DND-41 (cell line): ENCODE measurements at regions not wholly inside any gene's neighbourhood (a gene's known extent, or its start where the extent isn't known, plus 50 kb on each side); places are given as distances from the start of the nearest gene placed in this dataset.

ENCODE experiments used
- ATAC-seq: fragments of 200-7000 bp; cut with Tn5 transposase; 3 replicates; pipeline ENCODE4 v1.9.1; 2021; ENCODE audit warnings: low read depth; ENCODE audit not compliant: insufficient read depth
- DNase-seq: peaks from one replicate; pipeline ENCODE4 v3.0.0-alpha.2; 2020
- H2AFZ ChIP-seq: 2 replicates; pipeline ENCODE4 v1.6.0; 2012; ENCODE audit warnings: low read depth, low read length
- H3K27ac ChIP-seq: 2 replicates; pipeline ENCODE4 v1.5.1; 2012; ENCODE audit warnings: low read length, inconsistent platforms
- H3K27me3 ChIP-seq: fragments of 200-600 bp; sonication (generic); 2 replicates; pipeline ENCODE4 v1.6.0; 2012; ENCODE audit warnings: low read length, mild to moderate bottlenecking, inconsistent platforms; ENCODE audit not compliant: insufficient read depth, poor library complexity
- H3K36me3 ChIP-seq: 2 replicates; pipeline ENCODE4 v1.5.1; 2012; ENCODE audit warnings: low read length, inconsistent platforms; ENCODE audit not compliant: insufficient read depth
- H3K4me1 ChIP-seq: 2 replicates; pipeline ENCODE4 v1.5.1; 2012; ENCODE audit warnings: mild to moderate bottlenecking, low read length; ENCODE audit not compliant: insufficient read depth
- H3K4me2 ChIP-seq: 2 replicates; pipeline ENCODE4 v1.6.0; 2012; ENCODE audit warnings: mild to moderate bottlenecking, moderate library complexity, low read length, inconsistent platforms; ENCODE audit not compliant: insufficient read depth
- H3K4me3 ChIP-seq, 2 experiments: fragments of 200-600 bp in 1 of 2; shearing (Covaris generic) in 1 of 2; 2 replicates each; pipeline ENCODE4 v1.5.1; 2012 to 2016; ENCODE audit warnings: inconsistent platforms in 2 of 2, low read length in 2 of 2, mild to moderate bottlenecking in 2 of 2, low read depth in 1 of 2, moderate library complexity in 1 of 2
- H3K79me2 ChIP-seq: 2 replicates; pipeline ENCODE4 v1.6.0; 2012; ENCODE audit warnings: low read length, inconsistent platforms; ENCODE audit not compliant: insufficient read depth
- H3K9ac ChIP-seq: 2 replicates; pipeline ENCODE4 v1.6.0; 2012; ENCODE audit warnings: low read depth, mild to moderate bottlenecking, inconsistent platforms, low read length, moderate library complexity
- H3K9me3 ChIP-seq: 2 replicates; pipeline ENCODE4 v1.5.1; 2012; ENCODE audit warnings: low read length, moderate library complexity, mild to moderate bottlenecking, inconsistent platforms; ENCODE audit not compliant: insufficient read depth, severe bottlenecking
- H4K20me1 ChIP-seq: 2 replicates; pipeline ENCODE4 v1.6.0; 2012; ENCODE audit warnings: low read length; ENCODE audit not compliant: insufficient read depth
- EZH2 ChIP-seq: IDR thresholded peaks from 3 replicates; pipeline ENCODE4 v1.6.1; 2012; ENCODE audit warnings: borderline replicate concordance, low read depth, mild to moderate bottlenecking, moderate library complexity, low read length, inconsistent platforms; ENCODE audit not compliant: severe bottlenecking
- TF ChIP-seq, protein P1 (sequence below): IDR thresholded peaks from 2 replicates; pipeline ENCODE4 v1.5.1; 2012; ENCODE audit warnings: borderline replicate concordance, low read length, moderate library complexity, mild to moderate bottlenecking; ENCODE audit not compliant: poor library complexity, severe bottlenecking; ENCODE audit errors: extremely low read depth

DNA sequence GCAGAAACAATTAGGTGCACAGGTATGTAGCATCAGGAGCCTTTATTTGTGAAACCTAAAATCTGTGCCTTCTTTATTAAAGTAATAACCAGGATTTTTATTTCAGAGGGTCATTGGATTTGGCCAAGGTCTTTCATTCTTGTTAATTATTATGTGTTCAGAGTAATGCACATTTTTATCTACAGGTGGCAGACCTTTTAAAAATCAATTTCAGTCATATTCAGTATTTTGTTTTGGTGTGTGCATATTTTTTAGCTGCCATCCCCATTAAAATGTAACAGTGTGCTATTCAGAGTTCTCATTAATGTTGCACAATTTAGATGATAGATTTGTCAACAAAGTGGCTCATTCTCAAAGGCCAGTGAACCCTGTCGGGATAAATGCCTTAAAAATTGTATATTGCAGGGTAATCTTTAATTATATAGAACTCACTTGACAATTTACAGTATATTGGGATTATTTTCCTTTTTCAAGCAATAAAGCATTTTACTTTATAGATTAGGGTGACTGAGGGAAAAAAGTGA is 319.3 kb upstream of the SOX5 start:
- no peak for DNase-seq
- ATAC-seq, result no peak
- TF ChIP-seq EZH2, result no peak
- TF ChIP-seq, protein P1, sequence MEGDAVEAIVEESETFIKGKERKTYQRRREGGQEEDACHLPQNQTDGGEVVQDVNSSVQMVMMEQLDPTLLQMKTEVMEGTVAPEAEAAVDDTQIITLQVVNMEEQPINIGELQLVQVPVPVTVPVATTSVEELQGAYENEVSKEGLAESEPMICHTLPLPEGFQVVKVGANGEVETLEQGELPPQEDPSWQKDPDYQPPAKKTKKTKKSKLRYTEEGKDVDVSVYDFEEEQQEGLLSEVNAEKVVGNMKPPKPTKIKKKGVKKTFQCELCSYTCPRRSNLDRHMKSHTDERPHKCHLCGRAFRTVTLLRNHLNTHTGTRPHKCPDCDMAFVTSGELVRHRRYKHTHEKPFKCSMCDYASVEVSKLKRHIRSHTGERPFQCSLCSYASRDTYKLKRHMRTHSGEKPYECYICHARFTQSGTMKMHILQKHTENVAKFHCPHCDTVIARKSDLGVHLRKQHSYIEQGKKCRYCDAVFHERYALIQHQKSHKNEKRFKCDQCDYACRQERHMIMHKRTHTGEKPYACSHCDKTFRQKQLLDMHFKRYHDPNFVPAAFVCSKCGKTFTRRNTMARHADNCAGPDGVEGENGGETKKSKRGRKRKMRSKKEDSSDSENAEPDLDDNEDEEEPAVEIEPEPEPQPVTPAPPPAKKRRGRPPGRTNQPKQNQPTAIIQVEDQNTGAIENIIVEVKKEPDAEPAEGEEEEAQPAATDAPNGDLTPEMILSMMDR, result no peak

DNA sequence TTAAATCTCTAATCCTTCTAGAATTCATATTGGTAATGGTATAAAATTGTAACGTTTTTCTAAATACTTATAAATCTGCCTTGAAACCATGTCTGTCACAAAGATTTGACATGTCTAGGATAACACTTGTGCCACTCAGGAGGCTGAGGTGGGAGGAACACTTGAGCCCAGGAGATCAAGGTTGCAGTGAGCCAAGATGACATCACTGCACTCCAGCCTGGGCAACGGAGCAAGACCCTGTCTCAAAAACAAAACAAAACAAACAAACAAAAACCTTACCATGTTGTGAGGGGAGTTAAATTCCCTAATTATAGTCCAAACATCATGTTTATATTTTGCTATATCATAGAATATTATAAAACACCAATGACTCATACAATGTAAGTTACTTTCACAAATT is 317.5 kb upstream of the SOX5 start:
- H4K20me1 ChIP-seq, result no peaks in the 10 kb centered on the region
- no peaks in the 10 kb centered on the region for H3K27me3 ChIP-seq
- H3K9ac ChIP-seq, result no peak overlapping the region
- no peak overlapping the region for H3K4me2 ChIP-seq
- no peak overlapping the region for H3K4me3 ChIP-seq
- no peak for DNase-seq
- H3K27ac ChIP-seq, result no peak overlapping the region
- TF ChIP-seq, protein P1, result no peak
- no peaks in the 10 kb centered on the region for H3K9me3 ChIP-seq
- H3K36me3 ChIP-seq, result no peaks in the 10 kb centered on the region
- no peak for ATAC-seq
- H2AFZ ChIP-seq, result no peak overlapping the region
- H3K4me1 ChIP-seq, result no peaks in the 10 kb centered on the region
- H3K79me2 ChIP-seq, result no peaks in the 10 kb centered on the region

More for the DNA sequence above, 319.3 kb upstream of the SOX5 start:
- no peak overlapping the region for H3K27ac ChIP-seq
- no peaks in the 10 kb centered on the region for H3K27me3 ChIP-seq
- H3K4me2 ChIP-seq, result no peak overlapping the region
- H3K79me2 ChIP-seq, result no peaks in the 10 kb centered on the region
- H3K9ac ChIP-seq, result no peak overlapping the region
- no peak overlapping the region for H3K4me3 ChIP-seq
- H3K36me3 ChIP-seq, result no peaks in the 10 kb centered on the region
- H3K9me3 ChIP-seq, result no peaks in the 10 kb centered on the region
- no peak overlapping the region for H2AFZ ChIP-seq
- no peaks in the 10 kb centered on the region for H3K4me1 ChIP-seq
- no peaks in the 10 kb centered on the region for H4K20me1 ChIP-seq

DNA sequence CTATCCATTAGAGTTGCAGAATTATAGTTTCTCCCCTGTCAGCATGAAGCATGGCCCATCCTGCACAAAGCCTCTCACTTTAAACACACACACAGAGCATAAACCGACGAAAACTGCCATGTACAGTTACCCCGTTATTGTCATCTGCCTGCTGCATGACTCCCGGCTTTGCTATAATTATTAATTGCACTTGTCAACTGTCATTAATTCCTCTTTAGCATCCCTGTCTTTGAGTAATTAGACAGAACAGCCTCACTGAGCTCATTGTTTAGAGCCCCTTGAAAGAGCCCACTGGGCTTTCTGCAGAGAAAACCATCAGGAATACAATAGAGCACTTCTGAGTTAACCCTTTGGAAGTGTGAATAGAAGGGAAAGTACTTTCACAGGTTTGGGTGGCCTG is 307.2 kb upstream of the SOX5 start:
- H3K27ac ChIP-seq, result no peak overlapping the region
- H3K4me2 ChIP-seq, result no peak overlapping the region
- H3K79me2 ChIP-seq, result no peaks in the 10 kb centered on the region
- H3K36me3 ChIP-seq, result no peaks in the 10 kb centered on the region
- DNase-seq (no peak), ATAC-seq (no peak)
- no peaks in the 10 kb centered on the region for H4K20me1 ChIP-seq
- no peak overlapping the region for H3K9ac ChIP-seq
- no peak overlapping the region for H3K4me3 ChIP-seq
- H3K4me1 ChIP-seq, result peaks cover 9% of the 10 kb centered on the region
- TF ChIP-seq, protein P1, result no peak
- no peak for TF ChIP-seq EZH2
- no peaks in the 10 kb centered on the region for H3K9me3 ChIP-seq
- no peaks in the 10 kb centered on the region for H3K27me3 ChIP-seq
- no peak overlapping the region for H2AFZ ChIP-seq

DNA sequence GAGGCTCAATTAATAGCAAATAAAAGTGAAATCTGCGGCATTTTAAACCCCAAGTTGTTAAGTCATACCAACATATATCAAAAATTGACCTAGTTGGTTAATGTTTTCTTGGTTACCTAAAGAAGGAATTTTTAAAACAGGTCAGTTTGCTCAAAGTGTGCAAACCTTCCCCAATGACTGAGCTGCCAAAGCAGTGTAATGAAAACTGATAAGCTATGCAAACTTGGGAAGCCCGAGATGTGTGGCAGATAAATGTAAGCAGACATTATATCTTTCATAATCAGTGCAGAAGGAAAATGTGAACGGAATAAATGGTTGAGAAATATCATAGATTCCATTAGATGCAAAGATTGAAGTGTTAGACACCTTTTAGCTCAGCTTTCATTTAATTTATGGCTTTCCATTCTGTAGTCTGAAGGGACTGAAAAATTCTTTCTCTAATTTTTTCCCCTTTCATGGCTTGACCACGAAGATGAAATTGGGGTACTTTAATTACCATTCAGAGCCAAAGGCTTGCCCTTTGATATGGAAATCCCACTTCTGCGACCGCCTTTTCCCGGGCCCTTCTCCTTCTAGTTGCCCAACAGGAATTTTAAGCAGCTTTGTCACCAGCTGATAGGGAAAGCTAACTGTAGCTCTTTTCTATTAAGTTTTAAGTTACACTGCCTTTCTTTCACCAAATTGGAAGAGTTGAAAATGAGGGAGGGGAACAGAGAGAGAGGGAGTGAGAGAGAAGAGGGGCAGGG is 306.6 kb upstream of the SOX5 start:
- Histone ChIP-seq H3K4me2 (no peak overlapping the region), H3K4me3 (no peak overlapping the region), H3K79me2 (no peaks in the 10 kb centered on the region), H2AFZ (no peak overlapping the region), H3K27ac (no peak overlapping the region), H3K27me3 (no peaks in the 10 kb centered on the region), H3K36me3 (no peaks in the 10 kb centered on the region), H3K9ac (no peak overlapping the region), H3K9me3 (no peaks in the 10 kb centered on the region), H3K4me1 (peaks cover 9% of the 10 kb centered on the region), H4K20me1 (no peaks in the 10 kb centered on the region)
- ATAC-seq, result no peak
- no peak for TF ChIP-seq EZH2
- TF ChIP-seq, protein P1, result no peak
- no peak for DNase-seq
